ENCODE measurements at regions not wholly inside any gene's neighbourhood (a gene's known extent, or its start where the extent isn't known, plus 50 kb on each side); places are given as distances from the start of the nearest gene placed in this dataset.

GRCh38 chr6:18600255-18600654 is 213.1 kb downstream of the RNF144B start:
- Mint-ChIP-seq H3K36me3 (ENCODE audit: low read depth) (no peaks in the 10 kb centered on the region), H3K27ac (no peak overlapping the region), H3K27me3 (ENCODE audit: insufficient read depth) (peaks cover 1% of the 10 kb centered on the region), H3K4me3 (no peak overlapping the region), H3K4me1 (ENCODE audit: low read depth) (no peaks in the 10 kb centered on the region), H3K9me3 (no peaks in the 10 kb centered on the region)
- no peak for DNase-seq (ENCODE audit: low spot score)
- intact Hi-C loops (cut with micrococcal nuclease) = no loop called here

- no peaks in the 10 kb centered on the region for H3K4me1 Mint-ChIP-seq (ENCODE audit: low read depth)
- H3K27me3 Mint-ChIP-seq (ENCODE audit: insufficient read depth) = peaks cover 1% of the 10 kb centered on the region
- no peak overlapping the region for H3K4me3 Mint-ChIP-seq
- H3K36me3 Mint-ChIP-seq (ENCODE audit: low read depth) = no peaks in the 10 kb centered on the region
- no peak for DNase-seq (ENCODE audit: low spot score)
- intact Hi-C loops (cut with micrococcal nuclease) = no loop called here
- H3K9me3 Mint-ChIP-seq = no peaks in the 10 kb centered on the region
- H3K27ac Mint-ChIP-seq = no peak overlapping the region
Observed at GRCh38 chr6:18601516-18602020, 214.4 kb downstream of the RNF144B start.

GRCh38 chr6:18602931-18603330 is 215.8 kb downstream of the RNF144B start:
- no peaks in the 10 kb centered on the region for H3K4me1 Mint-ChIP-seq (ENCODE audit: low read depth)
- no peaks in the 10 kb centered on the region for H3K36me3 Mint-ChIP-seq (ENCODE audit: low read depth)
- intact Hi-C loops (cut with micrococcal nuclease) = no loop called here
- no peak for DNase-seq (ENCODE audit: low spot score)
- H3K27ac Mint-ChIP-seq = no peak overlapping the region
- H3K27me3 Mint-ChIP-seq (ENCODE audit: insufficient read depth) = no peaks in the 10 kb centered on the region
- no peak overlapping the region for H3K4me3 Mint-ChIP-seq
- no peaks in the 10 kb centered on the region for H3K9me3 Mint-ChIP-seq

GRCh38 chr6:18603361-18603760 is 216.2 kb downstream of the RNF144B start:
- H3K27me3 Mint-ChIP-seq (ENCODE audit: insufficient read depth) = no peaks in the 10 kb centered on the region
- H3K9me3 Mint-ChIP-seq = no peaks in the 10 kb centered on the region
- no peak overlapping the region for H3K4me3 Mint-ChIP-seq
- H3K36me3 Mint-ChIP-seq (ENCODE audit: low read depth) = no peaks in the 10 kb centered on the region
- no peak for DNase-seq (ENCODE audit: low spot score)
- no peak overlapping the region for H3K27ac Mint-ChIP-seq
- H3K4me1 Mint-ChIP-seq (ENCODE audit: low read depth) = no peaks in the 10 kb centered on the region
- intact Hi-C loops (cut with micrococcal nuclease) = no loop called here

GRCh38 chr6:18605841-18606240 is 218.7 kb downstream of the RNF144B start:
- intact Hi-C loops (cut with micrococcal nuclease) = no loop called here
- H3K4me1 Mint-ChIP-seq (ENCODE audit: low read depth) = no peaks in the 10 kb centered on the region

GRCh38 chr6:18609715-18610114 is 222.6 kb downstream of the RNF144B start:
- no peaks in the 10 kb centered on the region for H3K27me3 Mint-ChIP-seq (ENCODE audit: insufficient read depth)
- H3K27ac Mint-ChIP-seq = no peak overlapping the region
- intact Hi-C loops (cut with micrococcal nuclease) = no loop called here
- no peaks in the 10 kb centered on the region for H3K4me1 Mint-ChIP-seq (ENCODE audit: low read depth)
- H3K36me3 Mint-ChIP-seq (ENCODE audit: low read depth) = no peaks in the 10 kb centered on the region
- DNase-seq (ENCODE audit: low spot score) = no peak
- H3K4me3 Mint-ChIP-seq = no peak overlapping the region
- H3K9me3 Mint-ChIP-seq = no peaks in the 10 kb centered on the region

More at GRCh38 chr6:18605841-18606240, 218.7 kb downstream of the RNF144B start:
- no peak for DNase-seq (ENCODE audit: low spot score)
- Mint-ChIP-seq H3K9me3 (no peaks in the 10 kb centered on the region), H3K4me3 (no peak overlapping the region), H3K27ac (no peak overlapping the region), H3K27me3 (ENCODE audit: insufficient read depth) (no peaks in the 10 kb centered on the region), H3K36me3 (ENCODE audit: low read depth) (no peaks in the 10 kb centered on the region)

GRCh38 chr6:18613319-18613925 is 226.3 kb downstream of the RNF144B start:
- no peak for DNase-seq (ENCODE audit: low spot score)
- Mint-ChIP-seq H3K4me3 (no peak overlapping the region), H3K4me1 (ENCODE audit: low read depth) (no peaks in the 10 kb centered on the region), H3K36me3 (ENCODE audit: low read depth) (no peaks in the 10 kb centered on the region), H3K27me3 (ENCODE audit: insufficient read depth) (no peaks in the 10 kb centered on the region), H3K27ac (no peak overlapping the region), H3K9me3 (peaks cover 6% of the 10 kb centered on the region)
- intact Hi-C loops (cut with micrococcal nuclease) = no loop called here

GRCh38 chr6:18629571-18629970 is 242.4 kb downstream of the RNF144B start:
- Mint-ChIP-seq H3K27me3 (ENCODE audit: insufficient read depth) (no peaks in the 10 kb centered on the region), H3K4me3 (no peak overlapping the region), H3K9me3 (no peaks in the 10 kb centered on the region), H3K27ac (no peak overlapping the region), H3K4me1 (ENCODE audit: low read depth) (no peaks in the 10 kb centered on the region), H3K36me3 (ENCODE audit: low read depth) (no peaks in the 10 kb centered on the region)
- DNase-seq (ENCODE audit: low spot score) = no peak
- intact Hi-C loops (cut with micrococcal nuclease) = no loop called here

- Mint-ChIP-seq H3K4me3 (no peak overlapping the region), H3K27me3 (ENCODE audit: insufficient read depth) (peaks cover 3% of the 10 kb centered on the region), H3K9me3 (no peaks in the 10 kb centered on the region), H3K36me3 (ENCODE audit: low read depth) (no peaks in the 10 kb centered on the region), H3K4me1 (ENCODE audit: low read depth) (no peaks in the 10 kb centered on the region), H3K27ac (no peak overlapping the region)
- intact Hi-C loops (cut with micrococcal nuclease) = no loop called here
- DNase-seq (ENCODE audit: low spot score) = no peak
Observed at GRCh38 chr6:18632670-18633410, 245.7 kb downstream of the RNF144B start.

- H3K9me3 Mint-ChIP-seq = no peaks in the 10 kb centered on the region
- intact Hi-C loops (cut with micrococcal nuclease) = no loop called here
- H3K4me3 Mint-ChIP-seq = no peak overlapping the region
- peaks cover 3% of the 10 kb centered on the region for H3K27me3 Mint-ChIP-seq (ENCODE audit: insufficient read depth)
- H3K4me1 Mint-ChIP-seq (ENCODE audit: low read depth) = no peaks in the 10 kb centered on the region
- no peak for DNase-seq (ENCODE audit: low spot score)
- no peaks in the 10 kb centered on the region for H3K36me3 Mint-ChIP-seq (ENCODE audit: low read depth)
- H3K27ac Mint-ChIP-seq = no peak overlapping the region
Observed at GRCh38 chr6:18634912-18635311, 247.8 kb downstream of the RNF144B start.

GRCh38 chr6:18640134-18640533 is 253.0 kb downstream of the RNF144B start:
- H3K27me3 Mint-ChIP-seq (ENCODE audit: insufficient read depth) = no peaks in the 10 kb centered on the region
- no peak for DNase-seq (ENCODE audit: low spot score)
- H3K4me3 Mint-ChIP-seq = no peak overlapping the region
- no peaks in the 10 kb centered on the region for H3K4me1 Mint-ChIP-seq (ENCODE audit: low read depth)
- H3K9me3 Mint-ChIP-seq = peaks cover 8% of the 10 kb centered on the region
- intact Hi-C loops (cut with micrococcal nuclease) = no loop called here
- H3K27ac Mint-ChIP-seq = no peak overlapping the region
- no peaks in the 10 kb centered on the region for H3K36me3 Mint-ChIP-seq (ENCODE audit: low read depth)

GRCh38 chr6:18640754-18641153 is 253.6 kb downstream of the RNF144B start:
- H3K27me3 Mint-ChIP-seq (ENCODE audit: insufficient read depth) = no peaks in the 10 kb centered on the region
- DNase-seq (ENCODE audit: low spot score) = no peak
- no peak overlapping the region for H3K27ac Mint-ChIP-seq
- H3K36me3 Mint-ChIP-seq (ENCODE audit: low read depth) = no peaks in the 10 kb centered on the region
- no peaks in the 10 kb centered on the region for H3K4me1 Mint-ChIP-seq (ENCODE audit: low read depth)
- intact Hi-C loops (cut with micrococcal nuclease) = no loop called here
- H3K9me3 Mint-ChIP-seq = peaks cover 8% of the 10 kb centered on the region
- no peak overlapping the region for H3K4me3 Mint-ChIP-seq

GRCh38 chr6:18654821-18655220 is 267.7 kb downstream of the RNF144B start:
- no peak for DNase-seq (ENCODE audit: low spot score)
- H3K4me3 Mint-ChIP-seq = no peak overlapping the region
- H3K9me3 Mint-ChIP-seq = peaks cover 15% of the 10 kb centered on the region
- H3K27me3 Mint-ChIP-seq (ENCODE audit: insufficient read depth) = no peaks in the 10 kb centered on the region
- H3K4me1 Mint-ChIP-seq (ENCODE audit: low read depth) = no peaks in the 10 kb centered on the region
- no peaks in the 10 kb centered on the region for H3K36me3 Mint-ChIP-seq (ENCODE audit: low read depth)
- intact Hi-C loops (cut with micrococcal nuclease) = no loop called here
- no peak overlapping the region for H3K27ac Mint-ChIP-seq

All from activated T-helper 1 cell treated with anti-CD3 and anti-CD28 coated beads, Interleukin-12 subunit alpha, Interleukin-12 subunit beta, Interleukin-2, Interleukin-4 antibody, amounts not matched to agents 30 ng/mL and 10 ng/mL and 1 ng/mL, durations not matched to agents 14 hours and 24 hours and 36 hours (primary cell).